K562 (cell line): ENCODE measurements at regions not wholly inside any gene's neighbourhood (a gene's known extent, or its start where the extent isn't known, plus 50 kb on each side); places are given as distances from the start of the nearest gene placed in this dataset.

Source experiments
- ATAC-seq: fragments of 200-7000 bp; cut with Tn5 transposase; 3 replicates; pipeline ENCODE4 v1.9.1; 2020; ENCODE audit warnings: moderate library complexity
- BruUV-seq: library from RNA; stranded (reverse); fragments of 400-500 nt; replicated peaks from 2 replicates; lab custom pipeline; 2021; lab: Mats Ljungman, UMichigan
- CTCF ChIA-PET: fragments of 300-600 bp; formaldehyde crosslinking; extraction: SDS; loops from one replicate; lab custom pipeline; 2021; ENCODE audit warnings: low intra/inter-chr PET ratio; lab: Yijun Ruan, JAX
- POLR2A ChIA-PET: fragments of 300-600, 350-650 bp; sonication (Branson Sonifier 250); formaldehyde crosslinking; extraction: SDS; loops from one replicate; lab custom pipeline; 2021; ENCODE audit warnings: antibody characterized with exemption, inconsistent platforms; lab: Yijun Ruan, JAX
- DNase-seq, 4 experiments: peaks; one replicate each; pipeline versions ENCODE4 v3.0.0 to v3.0.0-alpha.2; 2011 to 2018; ENCODE audit warnings: low spot score in 3 of 4, mixed read lengths in 3 of 4; ENCODE audit errors: extremely low read depth in 1 of 4
- FAIRE-seq: peaks from 2 replicates; lab custom pipeline; 2011; peaks lifted over from hg19 to GRCh38; lab: Jason Lieb, UNC
- H2AFZ ChIP-seq: 2 replicates; pipeline ENCODE4 v1.6.0; 2011; ENCODE audit warnings: low read depth, low read length, control low read depth, inconsistent platforms
- H3K27ac ChIP-seq: fragments of 200-600 bp; 3 replicates; pipeline ENCODE4 v1.8.0; 2011; ENCODE audit warnings: low read depth, mild to moderate bottlenecking, control low read depth, inconsistent platforms, low read length, moderate library complexity, mixed read lengths; ENCODE audit errors: extremely low read depth
- H3K27me3 ChIP-seq, 2 experiments: fragments of 300-600 bp in 1 of 2; 2 replicates in 1 of 2; 3 replicates in 1 of 2; pipeline versions ENCODE4 v1.6.0 to v1.8.0; 2011; ENCODE audit warnings: inconsistent platforms in 2 of 2, low read length in 2 of 2, mild to moderate bottlenecking in 1 of 2, mixed read lengths in 1 of 2, moderate library complexity in 1 of 2; ENCODE audit not compliant: control insufficient read depth in 2 of 2, insufficient read depth in 2 of 2
- H3K36me3 ChIP-seq: fragments of 300-600 bp; 3 replicates; pipeline ENCODE4 v1.8.0; 2011; ENCODE audit warnings: mild to moderate bottlenecking, low read length, inconsistent platforms; ENCODE audit not compliant: control insufficient read depth, insufficient read depth
- H3K4me1 ChIP-seq, 2 experiments: fragments of 200-600 bp in 1 of 2; replicated peaks in 1 of 2; 2 replicates in 1 of 2; 3 replicates in 1 of 2; pipeline versions ENCODE4 v1.5.1 to v1.8.0; 2011; ENCODE audit warnings: inconsistent platforms in 2 of 2, low read length in 2 of 2, mild to moderate bottlenecking in 1 of 2, mixed read lengths in 1 of 2, moderate library complexity in 1 of 2; ENCODE audit not compliant: control insufficient read depth in 2 of 2, insufficient read depth in 2 of 2
- H3K4me2 ChIP-seq: 2 replicates; pipeline ENCODE4 v1.6.1; 2011; ENCODE audit warnings: low read length, control low read depth, inconsistent platforms, mixed read lengths; ENCODE audit not compliant: insufficient read depth
- H3K4me3 ChIP-seq: fragments of 200-600 bp; sonication (generic), shearing (Covaris generic); 2 replicates; pipeline ENCODE4 v1.5.1; 2016; ENCODE audit warnings: control low read depth, inconsistent platforms
- H3K79me2 ChIP-seq: fragments of 200-600 bp; 3 replicates; pipeline ENCODE4 v1.8.0; 2011; ENCODE audit warnings: low read length, inconsistent platforms; ENCODE audit not compliant: control insufficient read depth, insufficient read depth
- H3K9ac ChIP-seq, 2 experiments: 2 replicates each; pipeline versions ENCODE4 v1.6.0 to v1.6.1; 2011; ENCODE audit warnings: low read depth in 2 of 2, low read length in 2 of 2, control low read depth in 1 of 2, inconsistent platforms in 1 of 2, mild to moderate bottlenecking in 1 of 2, mixed read lengths in 1 of 2; ENCODE audit not compliant: insufficient read depth in 1 of 2
- H3K9me1 ChIP-seq: one replicate; pipeline ENCODE4 v1.6.0; 2011; ENCODE audit warnings: inconsistent platforms, mild to moderate bottlenecking, low read length, moderate library complexity; ENCODE audit not compliant: control insufficient read depth, insufficient read depth
- H3K9me3 ChIP-seq: replicated peaks from 2 replicates; pipeline ENCODE4 v1.5.1; 2011; ENCODE audit warnings: low read depth, low read length, inconsistent platforms; ENCODE audit not compliant: control insufficient read depth, insufficient read depth
- H4K20me1 ChIP-seq: replicated peaks from 2 replicates; pipeline ENCODE4 v1.6.1; 2011; ENCODE audit warnings: low read length, inconsistent platforms, mixed read lengths; ENCODE audit not compliant: control insufficient read depth, insufficient read depth
- BCL6 ChIP-seq: fragments of 250-450 bp; sonication (Bioruptor Pico); IDR thresholded peaks from 2 replicates; pipeline ENCODE4 v1.4.0; 2020
- DMBX1 ChIP-seq: fragments of 250-450 bp; sonication (Bioruptor Pico); IDR thresholded peaks from 2 replicates; pipeline ENCODE4 v1.8.0; 2022; ENCODE audit warnings: inconsistent platforms, mild to moderate bottlenecking, moderate library complexity, borderline replicate concordance
- ELK3 ChIP-seq: fragments of 450-650 bp; formaldehyde crosslinking; IDR thresholded peaks from 2 replicates; pipeline ENCODE4 v1.4.0; 2020; ENCODE audit warnings: mild to moderate bottlenecking
- KLF6 ChIP-seq: fragments of 250-450 bp; sonication (Bioruptor Pico); IDR thresholded peaks from 2 replicates; pipeline ENCODE4 v1.4.0; 2020; ENCODE audit warnings: mild to moderate bottlenecking, moderate library complexity, borderline replicate concordance
- NUFIP1 ChIP-seq: fragments of 450-650 bp; IDR thresholded peaks from 2 replicates; pipeline ENCODE4 v1.6.1; 2018; ENCODE audit not compliant: partially characterized antibody
- SAFB2 ChIP-seq: fragments of 200-400 bp; formaldehyde crosslinking; IDR thresholded peaks from 2 replicates; pipeline ENCODE4 v1.6.1; 2018; ENCODE audit warnings: borderline replicate concordance, low read length, low read depth, moderate library complexity; ENCODE audit not compliant: severe bottlenecking
- TEAD4 ChIP-seq, 2 experiments: sonication (generic) in 1 of 2; formaldehyde crosslinking in 1 of 2; IDR thresholded peaks; 2 replicates each; pipeline versions ENCODE4 v1.6.1 to v1.8.0; 2012 to 2022; ENCODE audit warnings: borderline replicate concordance in 1 of 2, inconsistent platforms in 1 of 2, low read length in 1 of 2, mild to moderate bottlenecking in 1 of 2, missing genetic modification reagents in 1 of 2
- ZNF583 ChIP-seq: fragments of 250-450 bp; sonication (Bioruptor Pico); IDR thresholded peaks from 2 replicates; pipeline ENCODE4 v1.4.0; 2020
- WGBS: fragments of 100-300 bp; shearing (Covaris generic); methylation state at CpG from one replicate; pipeline ENCODE4 v1.1.6; 2016; ENCODE audit warnings: low coverage, mixed read lengths; ENCODE audit not compliant: insufficient coverage; ENCODE audit errors: missing lambda C conversion rate; 5-methylcytosine and 5-hydroxymethylcytosine counted together
- in situ Hi-C: fragments of 300-500 bp; cut with MboI; formaldehyde crosslinking; loops from 4 replicates; pipeline ENCODE4 v1.15.0; 2018; ENCODE audit warnings: inconsistent platforms, mixed read lengths
- intact Hi-C: fragments of 100-400 bp; cut with micrococcal nuclease; formaldehyde crosslinking; loops from 2 replicates; pipeline ENCODE4 v1.14.2; 2022

- no peaks in the 10 kb centered on the region for H3K36me3 ChIP-seq
- no peaks in the 10 kb centered on the region for H3K79me2 ChIP-seq
- in situ Hi-C loops = no loop called here
- H3K9me3 ChIP-seq = no peaks in the 10 kb centered on the region
- no peaks in the 10 kb centered on the region for H3K27me3 ChIP-seq
- peak overlapping the region; percentile 74; the same call in 1 of the 2 replicates for H2AFZ ChIP-seq
- 76% methylated on average over 2 of the region's 2 CpGs for WGBS
- H4K20me1 ChIP-seq = no peaks in the 10 kb centered on the region
- H3K9ac ChIP-seq = no peak overlapping the region
- DNase-seq = no peak
- H3K4me3 ChIP-seq = no peak overlapping the region
- ChIA-PET POLR2A (interaction anchor here (0.6 to 2.0 kb wide), 6 partner anchors 8 to 53 kb away, joined by 3 to 6 read pairs (median 5); no protein-coding TSS in a partner anchor), CTCF (no interaction called here)
- no TSS peak for BruUV-seq
- intact Hi-C loops = no loop called here
- no peak overlapping the region for H3K4me2 ChIP-seq
- no peaks in the 10 kb centered on the region for H3K9me1 ChIP-seq
- peaks cover 9 to 23% of the 10 kb centered on the region in 2 experiments for H3K4me1 ChIP-seq
- TF ChIP-seq SAFB2 (no peak), ELK3 (CRISPR knock-in tag) (no peak), KLF6 (CRISPR knock-in tag) (0 out of 2 replicates have a peak, but pooled peaks have one; percentile 14), ZNF583 (CRISPR knock-in tag) (0 out of 2 replicates have a peak, but pooled peaks have one; percentile 29), TEAD4 (IDR thresholded peaks at IDR 0.05; ENCODE audit: low read length) (no peak), TEAD4 (CRISPR knock-in tag; IDR thresholded peaks at IDR 0.05; ENCODE audit: borderline replicate concordance) (no peak), DMBX1 (CRISPR knock-in tag) (peak; percentile 40; the same call in 1 of the 2 replicates), BCL6 (CRISPR knock-in tag) (no peak), NUFIP1 (no peak)
- ATAC-seq = no peak
- no peak overlapping the region for H3K27ac ChIP-seq
- no peak for FAIRE-seq
Measured at GRCh38 chr19:28553764-28554163, 659.2 kb downstream of the UQCRFS1 start.
